IMR-90 (cell line): ENCODE measurements at regions not wholly inside any gene's neighbourhood (a gene's known extent, or its start where the extent isn't known, plus 50 kb on each side); places are given as distances from the start of the nearest gene placed in this dataset.

Source experiments
- ATAC-seq: fragments of 200-7000 bp; cut with Tn5 transposase; 2 replicates; pipeline ENCODE4 v1.9.1; 2020; ENCODE audit warnings: low read depth, mild to moderate bottlenecking, moderate library complexity
- BruUV-seq: library from RNA; stranded (reverse); fragments of 400-500 nt; replicated peaks from 2 replicates; lab custom pipeline; 2021; lab: Mats Ljungman, UMichigan
- CTCF ChIA-PET: fragments of 300-600 bp; formaldehyde crosslinking; extraction: SDS; loops from one replicate; lab custom pipeline; 2021; ENCODE audit warnings: antibody characterized with exemption; lab: Yijun Ruan, JAX
- POLR2A ChIA-PET: fragments of 300-600 bp; sonication (Branson Sonifier 250); formaldehyde crosslinking; loops from one replicate; lab custom pipeline; 2022; ENCODE audit warnings: antibody characterized with exemption; ENCODE audit not compliant: unreplicated experiment; lab: Charles Lee
- DNase-seq: peaks from one replicate; pipeline ENCODE4 v3.0.0; 2013
- H2AFZ ChIP-seq: replicated peaks from 2 replicates; pipeline ENCODE3; 2013; ENCODE audit warnings: low read length, mild to moderate bottlenecking; ENCODE audit not compliant: poor library complexity
- H2AK5ac ChIP-seq: 2 replicates; pipeline ENCODE4 v1.6.1; 2013; ENCODE audit warnings: low read depth, low read length, inconsistent platforms
- H2AK9ac ChIP-seq: replicated peaks from 2 replicates; pipeline ENCODE3; 2013; ENCODE audit warnings: mild to moderate bottlenecking, low read depth, low read length, moderate library complexity; ENCODE audit not compliant: poor library complexity
- H2BK120ac ChIP-seq: 2 replicates; pipeline ENCODE4 v1.6.1; 2013; ENCODE audit warnings: low read depth, low read length, inconsistent platforms
- H2BK15ac ChIP-seq: 3 replicates; pipeline ENCODE4 v1.6.1; 2013; ENCODE audit warnings: low read depth, low read length, inconsistent platforms
- H2BK20ac ChIP-seq: 2 replicates; pipeline ENCODE4 v1.6.1; 2013; ENCODE audit warnings: low read depth, mild to moderate bottlenecking, inconsistent platforms, low read length, moderate library complexity
- H2BK5ac ChIP-seq: 2 replicates; pipeline ENCODE4 v1.6.1; 2013; ENCODE audit warnings: mild to moderate bottlenecking, low read depth, low read length, inconsistent platforms; ENCODE audit not compliant: poor library complexity, severe bottlenecking
- H3K14ac ChIP-seq: replicated peaks from 2 replicates; pipeline ENCODE4 v1.6.1; 2013; ENCODE audit warnings: low read depth, low read length, inconsistent platforms
- H3K18ac ChIP-seq: 2 replicates; pipeline ENCODE4 v1.6.1; 2013; ENCODE audit warnings: low read depth, low read length, control low read depth
- H3K23ac ChIP-seq: 2 replicates; pipeline ENCODE4 v1.6.1; 2013; ENCODE audit warnings: low read depth, low read length, inconsistent platforms
- H3K27ac ChIP-seq: 2 replicates; pipeline ENCODE4 v1.5.1; 2013; ENCODE audit warnings: mild to moderate bottlenecking, control low read depth, low read length; ENCODE audit not compliant: insufficient read depth
- H3K27me3 ChIP-seq: 2 replicates; pipeline ENCODE4 v1.6.1; 2013; ENCODE audit warnings: low read length; ENCODE audit not compliant: control insufficient read depth, insufficient read depth
- H3K36me3 ChIP-seq: 2 replicates; pipeline ENCODE4 v1.6.1; 2013; ENCODE audit warnings: low read length, mixed read lengths; ENCODE audit not compliant: control insufficient read depth, insufficient read depth
- H3K4ac ChIP-seq: 2 replicates; pipeline ENCODE4 v1.6.1; 2013; ENCODE audit warnings: low read depth, low read length, inconsistent platforms
- H3K4me1 ChIP-seq: 2 replicates; pipeline ENCODE4 v1.6.1; 2013; ENCODE audit warnings: low read length, mixed read lengths; ENCODE audit not compliant: control insufficient read depth, insufficient read depth
- H3K4me2 ChIP-seq: 2 replicates; pipeline ENCODE4 v1.6.1; 2013; ENCODE audit warnings: low read depth, mild to moderate bottlenecking, control low read depth, low read length, moderate library complexity
- H3K4me3 ChIP-seq: 2 replicates; pipeline ENCODE4 v1.5.1; 2013; ENCODE audit warnings: low read depth, mild to moderate bottlenecking, control low read depth, low read length, moderate library complexity; ENCODE audit not compliant: insufficient read depth
- H3K56ac ChIP-seq: 2 replicates; pipeline ENCODE4 v1.6.1; 2013; ENCODE audit warnings: low read length, inconsistent platforms; ENCODE audit not compliant: insufficient read depth; ENCODE audit errors: extremely low read depth
- H3K79me1 ChIP-seq, 2 experiments: 2 replicates each; pipeline ENCODE4 v1.6.1; 2013; ENCODE audit warnings: low read length in 2 of 2, inconsistent platforms in 1 of 2, low read depth in 1 of 2
- H3K9ac ChIP-seq: 2 replicates; pipeline ENCODE4 v1.6.1; 2013; ENCODE audit warnings: low read depth, low read length, control low read depth
- H3K9me1 ChIP-seq: 2 replicates; pipeline ENCODE4 v1.6.1; 2013; ENCODE audit warnings: low read length, inconsistent platforms; ENCODE audit not compliant: insufficient read depth
- H3K9me3 ChIP-seq: 2 replicates; pipeline ENCODE4 v1.6.1; 2013; ENCODE audit warnings: low read length; ENCODE audit not compliant: control insufficient read depth, insufficient read depth
- H4K20me1 ChIP-seq: 2 replicates; pipeline ENCODE4 v1.6.1; 2013; ENCODE audit warnings: low read length, inconsistent platforms; ENCODE audit not compliant: insufficient read depth
- H4K5ac ChIP-seq: 2 replicates; pipeline ENCODE4 v1.6.1; 2013; ENCODE audit warnings: mild to moderate bottlenecking, low read depth, low read length, control low read depth
- H4K8ac ChIP-seq, 2 experiments: 2 replicates each; pipeline ENCODE4 v1.6.1; 2013; ENCODE audit warnings: low read depth in 2 of 2, low read length in 2 of 2, control low read depth in 1 of 2, inconsistent platforms in 1 of 2
- H4K91ac ChIP-seq: 2 replicates; pipeline ENCODE4 v1.6.1; 2013; ENCODE audit warnings: low read depth, low read length, inconsistent platforms; ENCODE audit not compliant: insufficient read depth
- BHLHE40 ChIP-seq: fragments of 150-350 bp; IDR thresholded peaks from 2 replicates; pipeline ENCODE4 v1.6.1; 2016; ENCODE audit warnings: mild to moderate bottlenecking, low read depth, low read length
- ELK1 ChIP-seq: fragments of 150-350 bp; IDR thresholded peaks from 2 replicates; pipeline ENCODE4 v1.6.1; 2016; ENCODE audit warnings: low read depth, mild to moderate bottlenecking, low read length, moderate library complexity, borderline replicate concordance
- FOS ChIP-seq: fragments of 150-350 bp; IDR thresholded peaks from 2 replicates; pipeline ENCODE4 v1.6.1; 2016; ENCODE audit warnings: low read depth, low read length
- MAFK ChIP-seq: IDR thresholded peaks from 2 replicates; pipeline ENCODE4 v1.6.1; 2012; ENCODE audit warnings: low read depth, low read length, improper control_type of control experiment
- MAZ ChIP-seq: IDR thresholded peaks from 2 replicates; pipeline ENCODE4 v1.6.1; 2012; ENCODE audit warnings: low read depth, mild to moderate bottlenecking, low read length, improper control_type of control experiment, moderate library complexity, borderline replicate concordance
- RAD21 ChIP-seq: IDR thresholded peaks from 2 replicates; pipeline ENCODE4 v1.6.1; 2012; ENCODE audit warnings: low read length, improper control_type of control experiment
- WGBS, 2 experiments: methylation state at CpG; one replicate each; pipeline versions ENCODE4 v1.1.5 to v1.1.7; 2013; ENCODE audit warnings: missing lambda C conversion rate in 2 of 2; ENCODE audit not compliant: insufficient read length in 1 of 2; ENCODE audit errors: extremely low coverage in 2 of 2; 5-methylcytosine and 5-hydroxymethylcytosine counted together
- dilution Hi-C: fragments of 300-500 bp; cut with HindIII; formaldehyde crosslinking; loops from one replicate; pipeline ENCODE4 v1.14.3; 2018; ENCODE audit warnings: low sequenced_read_pairs; ENCODE audit not compliant: unreplicated experiment
- in situ Hi-C: fragments of 300-500 bp; cut with MboI; formaldehyde crosslinking; loops from 3 replicates; pipeline ENCODE4 v1.14.3; 2019; ENCODE audit warnings: low sequenced_read_pairs, inconsistent platforms, mixed read lengths
- intact Hi-C: fragments of 100-400 bp; cut with micrococcal nuclease; formaldehyde crosslinking; loops from 2 replicates; pipeline ENCODE4 v1.10.0; 2022
- TF ChIP-seq, protein P1 (sequence below): fragments of 150-350 bp; IDR thresholded peaks from 2 replicates; pipeline ENCODE4 v1.6.1; 2017; ENCODE audit warnings: mild to moderate bottlenecking, antibody characterized with exemption, low read length, low read depth

DNA sequence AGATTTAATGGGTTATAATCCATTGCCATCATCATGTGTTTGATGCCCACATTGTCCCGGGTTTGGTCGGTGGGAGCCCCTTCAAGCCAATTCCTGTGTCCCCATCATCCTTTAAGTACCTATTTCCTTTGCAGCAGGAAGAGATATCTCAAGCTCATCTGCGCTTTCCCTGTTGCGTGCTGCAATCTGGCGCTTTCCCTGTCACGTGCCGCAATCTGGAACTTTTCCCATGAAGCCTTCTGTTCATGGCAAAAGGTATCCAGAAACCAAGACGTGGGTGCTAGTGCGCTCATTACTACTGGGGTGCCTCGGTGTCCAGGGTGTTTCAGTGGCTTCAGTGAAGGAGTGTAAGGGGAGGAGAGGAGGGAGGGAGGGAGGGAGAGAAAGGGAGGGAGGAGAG is 174.6 kb upstream of the ZNF469 start:
- Histone ChIP-seq H3K79me1 (no peaks in the 10 kb centered on the region), H3K14ac (no peak overlapping the region), H3K56ac (no peak overlapping the region), H2BK120ac (peak overlapping the region; percentile 79), H2BK20ac (peak overlapping the region; percentile 69), H2AFZ (no peak overlapping the region), H2BK5ac (no peak overlapping the region), H3K4me2 (no peak overlapping the region), H3K4me3 (no peak overlapping the region), H3K18ac (0 out of 2 replicates have a peak overlapping the region, but pooled peaks have one; percentile 53), H3K23ac (no peak overlapping the region), H3K4me1 (0 out of 2 replicates have a peak, but pooled peaks cover 1% of the 10 kb centered on the region), H3K9me3 (peaks cover 2% of the 10 kb centered on the region; the same call in 1 of the 2 replicates), H2AK5ac (peak overlapping the region; percentile 85), H3K9ac (no peak overlapping the region), H4K91ac (no peak overlapping the region), H4K5ac (no peak overlapping the region), H4K20me1 (no peaks in the 10 kb centered on the region), H3K4ac (peak overlapping the region; percentile 60), H3K27me3 (no peaks in the 10 kb centered on the region), H3K9me1 (no peaks in the 10 kb centered on the region), H4K8ac (0 out of 4 replicates have a peak overlapping the region, but pooled peaks of 1 of the 2 experiments have one; percentile 42), H3K36me3 (no peaks in the 10 kb centered on the region), H2AK9ac (no peak overlapping the region), H2BK15ac (no peak overlapping the region; the same call in 2 of the 3 replicates), H3K27ac (no peak overlapping the region)
- BruUV-seq, result no TSS peak
- WGBS, 2 experiments, result 82% methylated on average over 10 of the region's 10 CpGs; no CpG with 5 or more reads in 1 of the 2 experiments
- no peak for ATAC-seq
- TF ChIP-seq, protein P1, sequence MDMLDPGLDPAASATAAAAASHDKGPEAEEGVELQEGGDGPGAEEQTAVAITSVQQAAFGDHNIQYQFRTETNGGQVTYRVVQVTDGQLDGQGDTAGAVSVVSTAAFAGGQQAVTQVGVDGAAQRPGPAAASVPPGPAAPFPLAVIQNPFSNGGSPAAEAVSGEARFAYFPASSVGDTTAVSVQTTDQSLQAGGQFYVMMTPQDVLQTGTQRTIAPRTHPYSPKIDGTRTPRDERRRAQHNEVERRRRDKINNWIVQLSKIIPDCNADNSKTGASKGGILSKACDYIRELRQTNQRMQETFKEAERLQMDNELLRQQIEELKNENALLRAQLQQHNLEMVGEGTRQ, result no peak
- TF ChIP-seq RAD21 (no peak), MAFK (no peak), MAZ (no peak), ELK1 (no peak), BHLHE40 (no peak), FOS (no peak)
- CTCF ChIA-PET, result no interaction called here
- intact Hi-C loops, result no loop called here
- in situ Hi-C loops, result no loop called here
- dilution Hi-C loops, result no loop called here
- no peak for DNase-seq
- POLR2A ChIA-PET, result no interaction called here
